ENCODE measurements at regions not wholly inside any gene's neighbourhood (a gene's known extent, or its start where the extent isn't known, plus 50 kb on each side); places are given as distances from the start of the nearest gene placed in this dataset.

GRCh38 chrX:122418758-122419157 lies 765.3 kb upstream of the GRIA3 start:
- no peak for TF ChIP-seq CTCF (conservative IDR thresholded peaks at IDR 0.05; ENCODE audit: low read length)
- no peak overlapping the region for H3K4me3 ChIP-seq (ENCODE audit: low read length)
- no peak for DNase-seq (ENCODE audit: low read depth)

- DNase-seq (ENCODE audit: low read depth) = no peak
- no peak for TF ChIP-seq CTCF (conservative IDR thresholded peaks at IDR 0.05; ENCODE audit: low read length)
- no peak overlapping the region for H3K4me3 ChIP-seq (ENCODE audit: low read length)
Measured at GRCh38 chrX:122421434-122422121, 762.5 kb upstream of the GRIA3 start.

- TF ChIP-seq CTCF (conservative IDR thresholded peaks at IDR 0.05; ENCODE audit: low read length) = no peak
Measured at GRCh38 chrX:122422547-122422946, 761.5 kb upstream of the GRIA3 start.

GRCh38 chrX:122434942-122435341 lies 749.1 kb upstream of the GRIA3 start:
- DNase-seq (ENCODE audit: low read depth) = no peak
- no peak for TF ChIP-seq CTCF (conservative IDR thresholded peaks at IDR 0.05; ENCODE audit: low read length)

More at GRCh38 chrX:122422547-122422946, 761.5 kb upstream of the GRIA3 start:
- no peak overlapping the region for H3K4me3 ChIP-seq (ENCODE audit: low read length)
- DNase-seq (ENCODE audit: low read depth) = no peak

GRCh38 chrX:122439831-122440230 lies 744.2 kb upstream of the GRIA3 start:
- DNase-seq (ENCODE audit: low read depth) = peak; percentile 70
- TF ChIP-seq CTCF (conservative IDR thresholded peaks at IDR 0.05; ENCODE audit: low read length) = no peak
- no peak overlapping the region for H3K4me3 ChIP-seq (ENCODE audit: low read length)

More at GRCh38 chrX:122434942-122435341, 749.1 kb upstream of the GRIA3 start:
- no peak overlapping the region for H3K4me3 ChIP-seq (ENCODE audit: low read length)

GRCh38 chrX:122440832-122441231 lies 743.2 kb upstream of the GRIA3 start:
- no peak for DNase-seq (ENCODE audit: low read depth)
- no peak for TF ChIP-seq CTCF (conservative IDR thresholded peaks at IDR 0.05; ENCODE audit: low read length)
- no peak overlapping the region for H3K4me3 ChIP-seq (ENCODE audit: low read length)

GRCh38 chrX:122441451-122441850 lies 742.6 kb upstream of the GRIA3 start:
- no peak for TF ChIP-seq CTCF (conservative IDR thresholded peaks at IDR 0.05; ENCODE audit: low read length)
- no peak for DNase-seq (ENCODE audit: low read depth)
- H3K4me3 ChIP-seq (ENCODE audit: low read length) = no peak overlapping the region

Data from AG10803 (cell line).